DND-41 (cell line): ENCODE measurements at regions not wholly inside any gene's neighbourhood (a gene's known extent, or its start where the extent isn't known, plus 50 kb on each side); places are given as distances from the start of the nearest gene placed in this dataset.

Experiments
- EZH2 ChIP-seq: IDR thresholded peaks from 3 replicates; pipeline ENCODE4 v1.6.1; 2012; ENCODE audit warnings: borderline replicate concordance, low read depth, mild to moderate bottlenecking, moderate library complexity, low read length, inconsistent platforms; ENCODE audit not compliant: severe bottlenecking
- TF ChIP-seq, protein P1 (sequence below): IDR thresholded peaks from 2 replicates; pipeline ENCODE4 v1.5.1; 2012; ENCODE audit warnings: borderline replicate concordance, low read length, moderate library complexity, mild to moderate bottlenecking; ENCODE audit not compliant: poor library complexity, severe bottlenecking; ENCODE audit errors: extremely low read depth

DNA sequence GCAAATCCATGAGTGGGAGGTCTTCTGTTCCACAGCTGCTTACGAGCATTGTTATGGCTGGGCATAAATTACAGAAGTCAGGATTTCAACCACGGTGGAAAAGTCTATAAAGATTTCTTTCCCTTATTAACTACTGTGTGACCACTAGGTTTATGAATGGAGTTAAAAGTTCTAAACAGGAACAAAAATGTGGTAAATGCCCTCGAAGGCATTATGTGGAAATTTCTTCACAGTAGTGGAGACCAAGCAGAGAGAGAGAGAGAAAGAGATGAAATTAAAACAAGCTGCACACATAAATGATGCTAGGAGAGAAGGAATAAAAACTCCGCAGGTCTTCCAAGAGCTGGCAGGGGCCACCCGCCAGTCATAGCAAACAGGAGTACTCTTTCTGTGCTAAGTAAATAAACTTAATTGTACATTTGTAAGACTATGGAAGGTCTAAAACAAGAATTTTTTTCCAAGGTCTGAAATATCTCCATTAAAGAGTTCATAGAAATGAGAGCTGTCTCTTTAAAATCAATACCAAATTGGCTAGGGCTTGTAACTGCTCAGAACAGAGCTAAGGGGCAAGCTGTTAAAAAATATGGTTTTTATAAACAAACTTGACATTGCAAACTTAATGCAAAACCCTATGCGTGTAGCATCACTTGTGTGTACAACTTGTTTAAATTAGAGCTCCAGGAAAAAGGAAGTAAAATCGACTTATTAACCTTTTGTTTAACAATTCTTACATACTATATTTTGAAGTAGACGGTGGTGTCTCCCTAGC, 438.2 kb downstream of the MEIS1 start:
- TF ChIP-seq, protein P1, sequence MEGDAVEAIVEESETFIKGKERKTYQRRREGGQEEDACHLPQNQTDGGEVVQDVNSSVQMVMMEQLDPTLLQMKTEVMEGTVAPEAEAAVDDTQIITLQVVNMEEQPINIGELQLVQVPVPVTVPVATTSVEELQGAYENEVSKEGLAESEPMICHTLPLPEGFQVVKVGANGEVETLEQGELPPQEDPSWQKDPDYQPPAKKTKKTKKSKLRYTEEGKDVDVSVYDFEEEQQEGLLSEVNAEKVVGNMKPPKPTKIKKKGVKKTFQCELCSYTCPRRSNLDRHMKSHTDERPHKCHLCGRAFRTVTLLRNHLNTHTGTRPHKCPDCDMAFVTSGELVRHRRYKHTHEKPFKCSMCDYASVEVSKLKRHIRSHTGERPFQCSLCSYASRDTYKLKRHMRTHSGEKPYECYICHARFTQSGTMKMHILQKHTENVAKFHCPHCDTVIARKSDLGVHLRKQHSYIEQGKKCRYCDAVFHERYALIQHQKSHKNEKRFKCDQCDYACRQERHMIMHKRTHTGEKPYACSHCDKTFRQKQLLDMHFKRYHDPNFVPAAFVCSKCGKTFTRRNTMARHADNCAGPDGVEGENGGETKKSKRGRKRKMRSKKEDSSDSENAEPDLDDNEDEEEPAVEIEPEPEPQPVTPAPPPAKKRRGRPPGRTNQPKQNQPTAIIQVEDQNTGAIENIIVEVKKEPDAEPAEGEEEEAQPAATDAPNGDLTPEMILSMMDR = no peak
- no peak for TF ChIP-seq EZH2
